ENCODE measurements at regions not wholly inside any gene's neighbourhood (a gene's known extent, or its start where the extent isn't known, plus 50 kb on each side); places are given as distances from the start of the nearest gene placed in this dataset.

DNA sequence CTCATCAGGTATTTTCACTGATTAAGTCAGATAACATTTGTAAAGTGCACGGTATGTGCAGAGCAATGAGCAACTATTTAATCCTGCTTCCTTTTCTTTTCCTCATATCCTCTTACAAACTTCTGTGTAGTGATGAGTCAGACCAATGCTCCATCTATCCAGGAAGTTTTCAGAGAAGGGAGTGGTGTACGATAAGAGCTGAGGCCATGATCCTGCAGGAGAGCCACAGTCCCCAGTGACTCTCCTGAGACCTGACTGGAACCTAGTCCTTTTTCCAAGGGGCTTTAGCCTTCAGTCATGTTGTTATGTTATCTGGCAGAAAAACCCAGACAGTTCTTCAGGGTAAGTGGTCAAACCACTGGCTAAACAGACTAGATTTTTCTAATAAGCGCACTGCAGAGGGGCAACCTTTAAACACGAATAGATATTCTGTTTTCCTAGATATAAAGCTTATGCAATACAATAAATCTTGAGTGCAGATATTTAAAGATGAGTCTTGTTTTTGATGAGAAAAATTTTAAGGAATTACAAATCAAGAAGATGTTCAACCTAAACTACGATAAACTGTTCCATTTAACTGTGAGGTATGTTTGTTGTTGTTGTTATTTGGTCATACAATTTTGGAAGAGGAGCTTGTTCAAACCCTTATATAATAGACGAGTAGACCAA is 110.5 kb upstream of the RAP2B start:
- TF ChIP-seq, protein P1, sequence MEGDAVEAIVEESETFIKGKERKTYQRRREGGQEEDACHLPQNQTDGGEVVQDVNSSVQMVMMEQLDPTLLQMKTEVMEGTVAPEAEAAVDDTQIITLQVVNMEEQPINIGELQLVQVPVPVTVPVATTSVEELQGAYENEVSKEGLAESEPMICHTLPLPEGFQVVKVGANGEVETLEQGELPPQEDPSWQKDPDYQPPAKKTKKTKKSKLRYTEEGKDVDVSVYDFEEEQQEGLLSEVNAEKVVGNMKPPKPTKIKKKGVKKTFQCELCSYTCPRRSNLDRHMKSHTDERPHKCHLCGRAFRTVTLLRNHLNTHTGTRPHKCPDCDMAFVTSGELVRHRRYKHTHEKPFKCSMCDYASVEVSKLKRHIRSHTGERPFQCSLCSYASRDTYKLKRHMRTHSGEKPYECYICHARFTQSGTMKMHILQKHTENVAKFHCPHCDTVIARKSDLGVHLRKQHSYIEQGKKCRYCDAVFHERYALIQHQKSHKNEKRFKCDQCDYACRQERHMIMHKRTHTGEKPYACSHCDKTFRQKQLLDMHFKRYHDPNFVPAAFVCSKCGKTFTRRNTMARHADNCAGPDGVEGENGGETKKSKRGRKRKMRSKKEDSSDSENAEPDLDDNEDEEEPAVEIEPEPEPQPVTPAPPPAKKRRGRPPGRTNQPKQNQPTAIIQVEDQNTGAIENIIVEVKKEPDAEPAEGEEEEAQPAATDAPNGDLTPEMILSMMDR (IDR thresholded peaks at IDR 0.05) = no peak
- TF ChIP-seq POLR2A (IDR thresholded peaks at IDR 0.05) (no peak), POLR2AphosphoS5 (IDR thresholded peaks at IDR 0.05) (no peak)
